ENCODE measurements at regions not wholly inside any gene's neighbourhood (a gene's known extent, or its start where the extent isn't known, plus 50 kb on each side); places are given as distances from the start of the nearest gene placed in this dataset.
A peak's percentile ranks its signal among the peaks of the same experiment; 100 is the strongest.

DNA sequence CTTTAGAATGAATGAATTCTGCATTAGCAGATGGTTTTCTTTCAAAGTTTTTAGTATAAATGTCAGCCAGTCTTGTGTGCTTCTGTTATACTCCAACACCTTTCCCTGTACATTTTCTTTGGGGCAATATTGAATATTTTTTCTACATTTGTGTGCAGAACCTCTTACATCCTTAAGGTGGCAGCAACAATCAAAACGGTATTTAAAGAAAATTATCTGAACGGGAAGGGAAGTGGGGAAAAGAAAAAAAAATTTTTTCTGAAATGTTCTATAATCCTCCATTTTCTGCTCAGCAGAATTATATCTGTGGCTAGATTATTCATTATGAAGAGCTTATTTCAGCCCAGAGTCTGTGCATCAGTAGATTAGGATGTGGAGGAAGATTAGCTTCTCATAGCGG is 347.3 kb upstream of the RAG2 start:
- intact Hi-C loops (cut with DNase I), result no loop called here
- DNase-seq, result no peak

DNA sequence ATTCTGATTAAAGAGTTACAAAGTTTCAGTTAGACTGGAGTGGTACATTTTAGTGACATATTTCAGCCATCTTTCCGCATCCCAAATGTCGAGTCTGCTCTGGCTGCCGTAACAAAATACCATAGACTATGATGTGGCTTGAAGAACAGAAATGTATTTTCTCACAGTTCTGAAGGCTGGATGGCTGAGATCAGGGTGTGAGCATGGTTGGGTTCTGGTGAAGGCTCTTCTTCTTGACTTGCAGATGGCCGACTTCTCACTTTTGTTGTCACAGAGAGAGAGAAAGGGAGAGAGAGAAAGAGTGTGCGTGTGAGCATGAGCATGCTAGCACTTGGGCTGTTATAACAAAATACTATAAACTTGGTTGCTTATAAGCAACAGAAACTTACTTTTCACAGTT is 335.4 kb upstream of the RAG2 start:
- no peak for DNase-seq
- intact Hi-C loops (cut with DNase I), result no loop called here

DNA sequence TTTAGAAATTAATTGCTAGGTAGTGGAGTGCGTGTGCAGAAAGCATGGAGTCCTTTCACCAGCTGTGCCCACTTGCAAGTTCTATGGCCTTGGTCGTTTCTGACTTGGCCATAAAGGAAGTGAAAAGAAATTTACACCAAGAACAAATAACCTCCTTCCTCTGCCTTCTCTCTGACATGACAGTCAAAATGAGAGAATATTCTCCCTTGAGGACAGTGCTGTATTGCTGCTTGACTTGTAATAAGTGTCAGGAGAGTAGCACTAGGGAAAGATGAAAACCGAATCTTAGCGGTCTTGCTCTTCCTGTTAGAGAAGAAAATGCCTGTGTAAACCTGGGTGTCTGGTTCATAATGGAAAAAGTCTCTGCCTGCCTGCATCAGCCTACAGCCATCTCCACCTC is 333.1 kb upstream of the RAG2 start:
- DNase-seq, result no peak
- intact Hi-C loops (cut with DNase I), result no loop called here

DNA sequence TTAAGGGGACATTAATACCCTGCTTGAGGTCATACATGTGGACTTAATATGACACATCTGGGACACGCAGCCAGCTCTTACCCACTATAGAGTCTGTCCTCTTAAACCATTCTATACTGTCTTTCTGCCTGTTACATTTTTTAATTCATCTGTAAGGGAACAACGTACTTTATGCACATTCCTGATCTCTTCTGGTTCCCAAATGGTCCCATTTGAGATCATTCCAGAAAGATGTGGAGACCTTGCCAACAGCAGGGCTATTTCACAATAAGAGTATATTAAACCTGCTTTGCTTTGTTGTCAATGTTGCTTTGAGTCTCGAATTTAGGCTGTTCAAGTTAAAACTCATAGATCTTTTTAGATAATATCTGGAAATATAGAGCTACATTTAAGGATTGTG is 332.2 kb upstream of the RAG2 start:
- intact Hi-C loops (cut with DNase I), result no loop called here
- DNase-seq, result no peak

- intact Hi-C loops (cut with DNase I), result no loop called here
- no peak for DNase-seq
Observed at GRCh38 chr11:36929401-36929800, 331.4 kb upstream of the RAG2 start.

DNA sequence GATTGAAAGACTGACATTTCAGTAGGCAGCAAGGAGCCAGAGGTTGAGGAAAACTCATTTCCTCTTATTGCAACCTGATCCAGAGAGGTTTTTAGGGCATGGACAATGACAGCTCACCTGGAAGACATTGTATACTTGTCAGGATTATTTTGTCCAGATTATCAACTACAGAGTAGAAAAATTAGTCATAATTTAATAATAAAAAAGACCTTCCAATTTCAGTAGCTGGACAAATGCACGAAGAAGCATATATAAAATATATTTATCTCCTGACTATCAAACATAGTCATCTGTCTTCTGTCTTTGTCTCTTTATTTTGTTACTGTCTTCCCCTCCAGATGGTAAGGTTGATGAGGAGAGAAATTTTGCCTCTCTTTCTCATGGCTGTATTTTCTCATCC is 330.6 kb upstream of the RAG2 start:
- DNase-seq, result no peak
- intact Hi-C loops (cut with DNase I), result no loop called here

DNA sequence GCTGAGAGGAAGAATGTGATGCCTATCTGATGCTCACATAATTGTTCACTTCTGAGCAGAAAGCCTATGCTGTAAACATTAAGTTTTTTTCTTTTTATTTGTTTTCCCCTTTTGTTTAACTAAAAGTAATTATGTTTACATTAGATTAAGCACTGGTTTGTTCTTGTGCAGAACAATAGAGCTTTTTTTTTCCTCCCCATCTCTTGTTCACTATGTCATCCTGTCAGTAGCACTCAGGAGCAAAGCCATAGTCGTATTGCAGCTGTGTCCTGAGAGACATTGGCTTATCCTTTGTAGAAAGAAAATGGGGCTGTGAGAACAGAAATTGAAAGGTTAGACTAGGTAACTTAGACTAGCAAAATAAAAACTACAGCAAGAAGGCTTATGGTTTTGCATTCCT is 301.8 kb upstream of the RAG2 start:
- intact Hi-C loops (cut with DNase I), result no loop called here
- DNase-seq, result no peak

GRCh38 chr11:36890841-36891240 is 292.8 kb upstream of the RAG2 start:
- no peak for DNase-seq
- intact Hi-C loops (cut with DNase I), result no loop called here

DNA sequence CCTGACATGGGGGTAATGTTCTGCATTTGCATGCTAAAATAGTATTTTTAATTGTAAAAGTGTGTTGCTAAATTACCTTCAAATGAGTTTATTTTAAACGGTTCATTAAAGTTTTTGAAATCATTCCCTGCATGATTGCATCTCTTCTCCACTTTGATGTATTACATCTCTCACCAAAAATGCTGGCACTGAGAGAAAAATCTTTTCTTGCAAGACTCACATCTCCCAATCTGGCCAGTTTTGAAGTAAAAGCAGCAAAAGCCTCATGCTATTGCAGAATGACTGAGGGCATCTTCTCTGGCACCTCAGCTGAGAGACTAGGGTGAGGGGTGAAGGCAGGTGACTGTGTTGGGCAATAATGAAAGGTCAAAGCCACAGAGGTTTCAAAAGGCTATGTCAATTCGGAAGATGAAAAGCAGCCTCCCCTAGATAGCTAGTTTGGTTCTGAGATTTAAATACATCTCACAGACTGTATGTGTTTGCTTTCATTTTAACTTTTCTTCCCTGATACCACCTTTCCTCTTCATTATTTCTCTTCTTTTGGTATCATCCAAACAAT is 292.2 kb upstream of the RAG2 start:
- intact Hi-C loops (cut with DNase I), result no loop called here
- DNase-seq, result no peak

- no peak for DNase-seq
- intact Hi-C loops (cut with DNase I), result no loop called here
Observed at GRCh38 chr11:36885154-36885553, 287.1 kb upstream of the RAG2 start.

DNA sequence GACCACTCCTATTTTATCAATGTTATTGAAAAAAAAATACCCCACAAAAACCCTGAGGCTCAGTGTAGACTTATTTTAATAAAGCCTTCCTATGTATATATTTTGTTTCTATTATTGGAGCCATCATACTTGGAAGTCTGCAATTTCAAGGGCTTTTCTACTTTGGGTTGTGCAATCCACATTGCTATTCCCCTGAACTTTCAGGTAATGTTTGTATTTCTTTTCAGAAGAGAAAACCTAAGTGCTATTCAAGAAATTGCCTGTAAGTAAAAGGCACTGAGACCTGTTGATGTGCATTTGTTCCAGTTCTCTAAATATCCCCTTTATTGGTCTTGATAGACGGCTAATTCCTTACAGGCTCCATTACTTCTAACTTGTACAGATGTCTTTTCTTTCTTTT is 280.7 kb upstream of the RAG2 start:
- intact Hi-C loops (cut with DNase I), result no loop called here
- no peak for DNase-seq

DNA sequence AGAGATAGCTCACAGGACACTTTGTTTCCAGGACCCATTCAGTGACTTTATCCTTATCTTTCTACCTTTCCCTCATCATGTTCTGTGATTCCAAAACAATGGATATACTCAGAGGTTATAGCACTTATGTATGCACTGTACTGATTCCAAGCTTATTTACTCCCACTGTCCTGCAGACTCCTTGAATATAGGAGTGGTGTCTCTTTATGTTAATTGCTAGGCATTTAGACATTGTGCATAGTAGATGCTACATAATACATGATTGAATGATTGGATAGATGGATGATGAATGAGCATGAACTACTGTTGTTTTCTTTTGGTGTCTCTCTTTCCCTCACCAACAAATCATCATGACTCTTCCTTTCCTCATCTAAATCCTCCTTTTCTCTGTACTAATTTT is 279.1 kb upstream of the RAG2 start:
- no peak for DNase-seq
- intact Hi-C loops (cut with DNase I), result no loop called here

DNA sequence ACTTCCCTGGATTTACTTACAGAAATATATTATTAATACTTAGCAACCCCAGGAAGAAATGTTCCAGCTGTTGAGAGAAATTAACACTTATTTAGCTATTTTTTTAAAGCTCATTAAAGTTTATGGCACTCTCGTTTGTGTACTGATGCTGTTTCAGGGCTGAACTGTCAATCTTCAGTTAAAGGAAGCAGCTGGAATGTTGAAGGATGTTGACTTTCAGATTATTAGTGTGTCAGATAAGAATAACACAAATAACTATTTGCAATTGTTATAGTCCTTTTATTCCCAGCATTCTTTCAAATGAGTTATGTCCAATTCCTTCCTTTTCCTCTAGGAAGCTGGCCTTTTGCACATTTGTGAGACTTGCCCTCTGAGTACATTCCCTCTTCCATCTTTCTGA is 278.2 kb upstream of the RAG2 start:
- DNase-seq, result no peak
- intact Hi-C loops (cut with DNase I), result no loop called here

DNA sequence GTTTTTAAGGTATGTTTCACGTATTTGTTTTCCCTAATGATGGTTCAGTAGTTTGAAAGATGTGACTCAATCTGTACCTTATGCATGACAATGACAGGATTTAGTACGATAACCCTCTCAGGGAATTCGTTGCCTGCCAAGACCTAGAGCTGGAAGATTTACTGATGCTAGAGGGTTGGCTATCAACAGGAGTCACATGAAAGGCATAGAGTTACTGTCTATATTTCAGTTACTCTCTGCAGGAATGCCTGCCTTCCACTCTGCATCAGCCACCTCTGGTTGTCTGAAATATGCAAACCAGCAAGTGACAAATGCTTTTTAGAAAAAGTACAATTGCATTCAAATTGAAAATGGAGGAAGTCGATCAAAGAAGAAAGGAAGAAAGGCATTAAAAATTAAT is 276.3 kb upstream of the RAG2 start:
- DNase-seq, result no peak
- intact Hi-C loops (cut with DNase I), result no loop called here

- DNase-seq, result no peak
Observed at GRCh38 chr11:36870361-36870760, 272.3 kb upstream of the RAG2 start.

DNA sequence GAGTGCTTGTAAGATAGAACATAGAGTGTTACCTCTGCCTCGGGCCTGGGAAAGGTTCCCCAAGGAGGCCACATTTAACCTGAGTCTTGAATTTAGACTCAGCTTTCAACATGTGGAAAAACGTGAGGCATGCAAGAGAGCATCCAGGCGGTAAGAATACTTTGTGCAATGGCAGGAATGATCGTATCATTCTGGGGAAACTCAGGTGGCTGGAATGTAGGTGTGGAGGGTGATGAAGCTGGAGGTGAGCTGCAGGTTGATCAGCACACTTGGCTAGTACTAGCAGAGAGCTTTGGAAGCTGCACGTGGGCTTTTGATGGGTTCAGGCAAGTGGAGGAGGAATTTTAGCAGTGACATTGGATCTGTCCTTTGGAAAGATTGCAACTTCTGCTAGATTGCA is 270.3 kb upstream of the RAG2 start:
- intact Hi-C loops (cut with DNase I), result no loop called here
- no peak for DNase-seq

More at GRCh38 chr11:36870361-36870760, 272.3 kb upstream of the RAG2 start:
- intact Hi-C loops (cut with DNase I), result no loop called here

DNA sequence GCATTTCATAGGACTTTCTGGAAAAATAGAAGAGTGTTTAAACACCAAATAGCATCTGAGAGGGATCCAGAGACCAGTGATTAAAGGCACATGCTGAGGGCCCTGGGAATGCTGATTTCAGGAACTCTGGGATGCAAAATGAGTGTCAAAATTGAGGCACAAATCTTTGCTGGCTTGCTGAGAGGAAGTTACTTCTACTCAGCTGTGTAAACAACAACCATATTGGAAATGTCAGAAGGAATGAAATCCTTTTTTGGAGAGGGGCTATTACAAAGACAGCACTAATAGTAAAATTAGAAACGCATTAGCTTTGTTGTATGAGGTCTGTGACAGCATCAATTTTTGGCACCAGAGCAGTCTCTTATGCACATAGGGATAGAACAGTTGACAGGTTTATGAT is 267.8 kb upstream of the RAG2 start:
- intact Hi-C loops (cut with DNase I), result no loop called here
- DNase-seq, result no peak

DNA sequence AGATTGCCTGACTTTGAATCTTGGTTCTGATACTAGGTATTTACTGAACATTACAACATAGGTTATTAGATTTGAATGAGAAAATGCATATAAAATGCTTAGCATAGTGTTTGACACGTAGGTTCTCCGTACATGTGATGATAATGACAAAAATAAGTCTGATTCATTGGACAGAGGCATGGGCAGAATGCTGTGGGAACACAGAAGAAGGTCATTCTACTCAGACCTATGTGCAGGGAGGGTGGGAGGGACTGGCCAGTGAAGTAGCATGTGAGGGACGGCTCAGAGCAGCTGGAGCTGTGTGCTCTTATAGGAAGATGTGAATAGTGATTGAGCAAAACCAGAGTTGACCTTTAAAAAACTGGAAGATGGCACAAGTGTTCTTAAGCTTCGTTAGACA is 256.8 kb upstream of the RAG2 start:
- intact Hi-C loops (cut with DNase I), result no loop called here

GRCh38 chr11:36848660-36849059 is 250.6 kb upstream of the RAG2 start:
- intact Hi-C loops (cut with DNase I), result no loop called here
- no peak for DNase-seq

More for the DNA sequence above, 256.8 kb upstream of the RAG2 start:
- DNase-seq, result no peak

DNA sequence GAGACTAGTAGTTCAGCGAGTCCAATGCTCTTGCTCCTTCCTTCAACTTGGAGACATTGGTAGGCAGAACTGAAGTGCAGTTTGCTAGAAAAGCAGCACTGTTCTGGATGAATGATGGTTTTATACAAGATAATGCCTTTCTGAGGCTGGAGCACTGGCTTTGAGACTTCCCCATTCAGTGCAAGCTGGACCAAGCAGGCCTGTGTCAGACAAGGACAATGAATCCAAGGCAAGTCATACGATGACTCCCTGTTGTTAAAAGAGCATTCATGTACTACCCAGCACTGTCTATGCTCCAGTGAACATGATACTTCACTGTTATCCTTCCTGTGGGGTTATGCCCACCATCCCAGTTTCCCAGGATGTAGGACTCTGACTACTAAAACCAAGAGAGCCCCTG is 242.3 kb upstream of the RAG2 start:
- intact Hi-C loops (cut with DNase I), result no loop called here
- DNase-seq, result peak in 1 of 10 donors; percentile 48

DNA sequence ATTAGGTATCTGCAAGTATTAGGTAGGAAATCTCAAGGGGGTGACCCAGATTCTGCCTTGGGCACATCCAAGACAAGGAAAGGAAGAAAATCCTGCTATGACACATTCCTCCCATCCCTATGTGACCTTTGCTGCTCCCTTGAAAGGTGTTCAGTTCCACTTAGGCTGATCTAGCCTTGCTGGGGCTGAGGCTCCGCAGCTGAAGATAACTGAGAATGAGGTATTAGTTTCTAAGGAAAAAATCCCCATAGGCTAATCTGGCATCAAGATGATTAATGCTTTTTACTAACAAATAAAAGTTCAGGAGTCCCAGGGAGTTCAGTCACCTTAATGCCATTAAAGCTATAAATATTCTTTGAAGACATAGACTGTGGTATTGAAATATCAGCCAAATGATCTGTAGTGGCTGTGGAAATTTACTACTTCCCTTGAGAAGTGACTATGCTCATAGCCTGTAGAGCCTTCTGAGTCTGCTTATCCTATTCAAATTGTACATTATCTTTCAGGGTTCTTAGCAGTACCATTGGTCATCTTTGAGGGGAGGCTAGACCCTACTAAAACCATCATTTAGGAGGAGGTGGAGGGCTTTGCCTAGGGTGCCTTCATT is 239.9 kb upstream of the RAG2 start:
- no peak for DNase-seq
- intact Hi-C loops (cut with DNase I), result no loop called here

DNA sequence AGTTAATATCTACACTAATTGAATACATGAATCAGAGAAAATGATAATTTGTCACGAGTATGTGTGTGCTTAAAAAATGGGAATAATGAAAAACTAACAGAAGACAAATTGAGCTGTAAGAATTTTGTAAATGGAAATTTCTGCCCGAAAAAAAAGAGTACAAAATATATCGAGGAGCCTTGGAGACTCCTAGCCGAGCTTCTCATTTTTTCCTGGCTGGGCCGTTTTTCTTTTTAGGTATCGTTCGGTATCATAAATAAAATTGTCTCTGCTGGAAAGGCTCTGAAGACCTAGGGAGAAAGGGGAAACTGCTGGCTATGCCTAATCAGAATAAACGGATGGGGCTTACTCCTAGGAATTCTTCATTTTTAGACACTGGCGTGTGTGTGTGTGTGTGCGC is 227.2 kb upstream of the RAG2 start:
- no peak for DNase-seq
- intact Hi-C loops (cut with DNase I), result no loop called here

DNA sequence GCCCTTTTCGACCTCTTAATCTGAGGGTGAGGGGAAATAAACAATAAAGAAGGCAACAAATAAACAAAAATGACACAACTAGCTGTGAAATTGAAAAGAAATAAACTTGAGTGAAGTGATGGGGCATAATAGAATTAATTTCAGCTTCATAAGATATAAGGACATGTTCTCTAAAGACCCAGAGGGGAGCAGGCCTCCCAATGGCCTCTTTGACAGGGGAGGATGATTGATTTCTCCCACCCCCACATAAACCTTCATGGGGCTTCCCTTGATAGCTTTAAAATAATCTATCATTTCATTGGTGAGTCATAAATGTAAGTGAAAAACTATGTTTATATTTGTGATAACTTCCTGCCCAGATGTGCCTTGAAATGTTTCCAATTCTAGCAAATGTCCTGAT is 226.3 kb upstream of the RAG2 start:
- intact Hi-C loops (cut with DNase I), result no loop called here
- no peak for DNase-seq

All from posterior cingulate gyrus (tissue), 11 donors.